Stimulated activated memory B cell treated with anti-CD40 and anti-IgM and Interleukin-4, amounts not matched to agents 10 μg/mL and 1 μg/mL and 100 μg/mL, for 72 hours (primary cell): ENCODE measurements at regions not wholly inside any gene's neighbourhood (a gene's known extent, or its start where the extent isn't known, plus 50 kb on each side); places are given as distances from the start of the nearest gene placed in this dataset.

Experiments used
- ATAC-seq: fragments of 150-1000 bp; cut with Tn5 transposase; 2 replicates; pipeline ENCODE4 v1.10.0; 2021
- H3K27ac Mint-ChIP-seq: one replicate; pipeline ENCODE4 v1.8.0; 2022; ENCODE audit warnings: mild to moderate bottlenecking, mixed read lengths
- H3K27me3 Mint-ChIP-seq: one replicate; pipeline ENCODE4 v1.8.0; 2022; ENCODE audit warnings: mixed read lengths
- H3K36me3 Mint-ChIP-seq: one replicate; pipeline ENCODE4 v1.8.0; 2022; ENCODE audit warnings: mixed read lengths
- H3K4me1 Mint-ChIP-seq: one replicate; pipeline ENCODE4 v1.8.0; 2022; ENCODE audit warnings: mixed read lengths
- H3K4me3 Mint-ChIP-seq: one replicate; pipeline ENCODE4 v1.8.0; 2022; ENCODE audit warnings: mild to moderate bottlenecking, moderate library complexity, mixed read lengths
- H3K9me3 Mint-ChIP-seq: one replicate; pipeline ENCODE4 v1.8.0; 2022; ENCODE audit warnings: mixed read lengths

- Mint-ChIP-seq H3K4me3 (no peak overlapping the region), H3K36me3 (no peaks in the 10 kb centered on the region), H3K9me3 (no peaks in the 10 kb centered on the region), H3K4me1 (no peaks in the 10 kb centered on the region), H3K27ac (no peak overlapping the region), H3K27me3 (peaks cover 17% of the 10 kb centered on the region)
- no peak for ATAC-seq
Measured at GRCh38 chr18:55857956-55858355, 270.0 kb upstream of the TCF4 start.

DNA sequence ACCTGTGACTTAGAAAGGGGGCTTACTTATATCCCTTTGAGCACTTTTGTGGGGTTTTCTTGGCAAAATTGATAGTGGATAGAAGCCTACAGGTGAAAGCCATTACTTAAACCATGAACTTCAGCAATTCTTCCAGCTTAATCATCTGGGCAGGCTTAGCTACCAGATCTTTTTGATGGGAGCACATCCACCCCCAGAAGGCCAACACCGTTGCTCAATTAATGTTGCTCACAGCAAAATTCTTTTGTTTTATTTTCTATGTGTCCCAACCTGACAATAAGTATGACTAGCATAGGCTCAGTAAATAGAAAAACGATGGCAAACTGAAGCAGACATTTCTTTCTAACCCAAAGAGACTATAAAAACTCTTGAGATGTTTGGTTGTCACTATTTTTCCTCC lies 269.4 kb upstream of the TCF4 start:
- Mint-ChIP-seq H3K4me1 (no peaks in the 10 kb centered on the region), H3K36me3 (no peaks in the 10 kb centered on the region), H3K4me3 (no peak overlapping the region), H3K27ac (no peak overlapping the region), H3K9me3 (no peaks in the 10 kb centered on the region), H3K27me3 (peaks cover 17% of the 10 kb centered on the region)
- ATAC-seq: no peak

GRCh38 chr18:55856679-55857078 lies 268.7 kb upstream of the TCF4 start:
- no peaks in the 10 kb centered on the region for H3K9me3 Mint-ChIP-seq
- H3K4me1 Mint-ChIP-seq: no peaks in the 10 kb centered on the region
- ATAC-seq: no peak
- H3K36me3 Mint-ChIP-seq: no peaks in the 10 kb centered on the region
- H3K27ac Mint-ChIP-seq: no peak overlapping the region
- no peak overlapping the region for H3K4me3 Mint-ChIP-seq
- peaks cover 17% of the 10 kb centered on the region for H3K27me3 Mint-ChIP-seq

DNA sequence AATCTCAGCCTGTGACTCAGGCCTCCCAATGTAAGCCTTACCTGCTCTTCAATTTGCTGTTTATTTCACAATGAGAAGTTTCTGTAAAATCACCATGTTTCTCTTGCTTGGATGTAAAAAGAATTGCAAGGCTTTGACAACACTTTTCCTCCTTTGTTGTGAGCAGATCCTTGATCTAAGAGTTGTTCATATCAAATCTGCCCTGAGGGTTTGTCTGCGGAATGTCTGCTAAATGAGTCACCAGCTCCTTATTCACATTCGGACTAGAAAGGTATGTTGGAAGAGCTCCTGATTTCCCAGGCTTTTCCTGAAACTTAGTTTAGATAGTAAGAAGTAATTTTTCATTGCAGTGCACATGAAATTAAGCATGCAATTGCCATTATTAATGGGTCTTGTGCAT lies 268.2 kb upstream of the TCF4 start:
- Mint-ChIP-seq H3K27me3 (peaks cover 17% of the 10 kb centered on the region), H3K36me3 (no peaks in the 10 kb centered on the region)
- no peak for ATAC-seq

DNA sequence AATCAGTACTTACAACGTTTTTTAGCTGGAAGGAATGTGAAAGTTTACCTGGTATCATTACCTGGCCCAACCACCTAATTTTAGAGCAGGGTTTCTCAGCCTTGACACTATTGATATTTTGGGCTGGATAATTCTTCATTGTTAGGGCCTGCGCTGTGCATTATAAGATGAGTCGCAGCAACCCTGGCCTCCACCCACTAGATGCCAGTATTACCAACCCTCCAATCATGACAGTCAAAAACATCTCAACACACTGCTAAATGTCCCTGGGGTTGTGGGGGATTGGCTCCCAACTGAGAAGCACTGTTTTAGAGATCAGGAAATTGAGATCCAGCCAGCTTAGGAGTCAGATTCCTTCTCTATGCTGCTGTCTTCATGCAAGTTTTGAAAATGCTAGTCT lies 265.3 kb upstream of the TCF4 start:
- Mint-ChIP-seq H3K4me1 (no peaks in the 10 kb centered on the region), H3K36me3 (no peaks in the 10 kb centered on the region), H3K27ac (no peak overlapping the region), H3K9me3 (no peaks in the 10 kb centered on the region), H3K4me3 (no peak overlapping the region), H3K27me3 (no peaks in the 10 kb centered on the region)
- no peak for ATAC-seq

More for the DNA sequence above, 268.2 kb upstream of the TCF4 start:
- Mint-ChIP-seq H3K4me1 (no peaks in the 10 kb centered on the region), H3K9me3 (no peaks in the 10 kb centered on the region), H3K4me3 (no peak overlapping the region), H3K27ac (no peak overlapping the region)

- ATAC-seq: no peak
- H3K9me3 Mint-ChIP-seq: no peaks in the 10 kb centered on the region
- H3K4me1 Mint-ChIP-seq: no peaks in the 10 kb centered on the region
- H3K27ac Mint-ChIP-seq: no peak overlapping the region
- no peak overlapping the region for H3K4me3 Mint-ChIP-seq
- no peaks in the 10 kb centered on the region for H3K36me3 Mint-ChIP-seq
- no peaks in the 10 kb centered on the region for H3K27me3 Mint-ChIP-seq
Measured at GRCh38 chr18:55850904-55851303, 262.9 kb upstream of the TCF4 start.

- H3K27ac Mint-ChIP-seq: no peak overlapping the region
- H3K27me3 Mint-ChIP-seq: no peaks in the 10 kb centered on the region
- no peaks in the 10 kb centered on the region for H3K9me3 Mint-ChIP-seq
- no peak overlapping the region for H3K4me3 Mint-ChIP-seq
- no peak for ATAC-seq
- no peaks in the 10 kb centered on the region for H3K4me1 Mint-ChIP-seq
- no peaks in the 10 kb centered on the region for H3K36me3 Mint-ChIP-seq
Measured at GRCh38 chr18:55849391-55849790, 261.4 kb upstream of the TCF4 start.

- Mint-ChIP-seq H3K4me3 (no peak overlapping the region), H3K9me3 (no peaks in the 10 kb centered on the region), H3K4me1 (no peaks in the 10 kb centered on the region), H3K27me3 (no peaks in the 10 kb centered on the region), H3K36me3 (no peaks in the 10 kb centered on the region), H3K27ac (no peak overlapping the region)
- ATAC-seq: no peak
Measured at GRCh38 chr18:55847960-55848359, 260.0 kb upstream of the TCF4 start.

DNA sequence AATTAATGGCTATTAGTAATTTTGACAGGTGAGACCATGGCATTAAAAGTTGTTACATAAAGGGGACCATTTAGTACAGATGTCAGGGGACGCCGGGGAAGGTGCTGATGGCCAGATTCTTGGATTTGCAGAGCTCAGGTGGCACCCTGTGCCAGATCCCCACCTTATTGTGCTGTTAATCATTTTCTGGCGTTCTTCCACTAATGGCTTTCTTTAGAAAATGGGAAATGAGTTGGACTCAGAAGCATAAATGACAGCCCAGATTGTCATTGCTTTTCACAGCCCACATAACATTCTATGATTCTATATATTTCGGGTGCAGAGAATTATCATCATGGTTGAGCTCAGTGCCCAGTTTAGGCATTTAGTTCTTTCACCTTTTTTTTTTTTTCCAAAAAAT lies 257.2 kb upstream of the TCF4 start:
- H3K4me3 Mint-ChIP-seq: no peak overlapping the region
- H3K9me3 Mint-ChIP-seq: peaks cover 3% of the 10 kb centered on the region
- no peaks in the 10 kb centered on the region for H3K27me3 Mint-ChIP-seq
- no peaks in the 10 kb centered on the region for H3K36me3 Mint-ChIP-seq
- ATAC-seq: no peak
- no peaks in the 10 kb centered on the region for H3K4me1 Mint-ChIP-seq
- no peak overlapping the region for H3K27ac Mint-ChIP-seq

GRCh38 chr18:55844382-55844781 lies 256.4 kb upstream of the TCF4 start:
- H3K36me3 Mint-ChIP-seq: no peaks in the 10 kb centered on the region
- H3K27me3 Mint-ChIP-seq: no peaks in the 10 kb centered on the region
- H3K27ac Mint-ChIP-seq: no peak overlapping the region
- no peak overlapping the region for H3K4me3 Mint-ChIP-seq
- no peaks in the 10 kb centered on the region for H3K4me1 Mint-ChIP-seq
- H3K9me3 Mint-ChIP-seq: peaks cover 7% of the 10 kb centered on the region
- no peak for ATAC-seq

GRCh38 chr18:55841314-55841713 lies 253.3 kb upstream of the TCF4 start:
- Mint-ChIP-seq H3K27me3 (no peaks in the 10 kb centered on the region), H3K4me1 (peaks cover 6% of the 10 kb centered on the region), H3K9me3 (peaks cover 11% of the 10 kb centered on the region), H3K4me3 (no peak overlapping the region), H3K27ac (no peak overlapping the region), H3K36me3 (no peaks in the 10 kb centered on the region)
- no peak for ATAC-seq

DNA sequence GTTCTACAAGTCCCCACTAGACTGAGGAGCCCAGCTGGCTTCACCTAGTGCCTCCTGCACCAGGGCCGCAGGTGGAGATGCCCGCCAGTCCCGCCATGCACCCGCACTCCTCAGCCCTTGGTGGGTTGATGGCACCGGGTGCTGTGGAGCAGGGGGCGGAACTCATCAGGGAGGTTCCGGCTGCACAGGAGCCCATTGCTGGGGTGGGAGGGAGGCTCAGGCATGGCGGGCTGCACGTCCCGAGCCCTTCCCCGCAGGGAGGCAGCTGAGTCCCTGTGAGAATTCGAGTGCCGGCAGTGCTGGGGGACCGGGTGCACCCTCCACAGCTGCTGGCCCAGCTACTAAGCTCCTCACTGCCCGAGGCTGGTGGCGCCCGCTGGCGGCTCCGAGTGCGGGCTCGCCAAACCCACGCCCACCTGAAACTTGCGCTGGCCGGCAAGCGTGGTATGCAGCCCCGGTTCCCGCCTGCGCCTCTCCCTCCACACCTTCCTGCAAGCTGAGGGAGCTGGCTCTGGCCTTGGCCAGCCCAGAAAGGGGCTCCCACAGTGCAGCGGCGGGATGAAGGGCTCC lies 252.7 kb upstream of the TCF4 start:
- no peak overlapping the region for H3K27ac Mint-ChIP-seq
- H3K4me1 Mint-ChIP-seq: peaks cover 6% of the 10 kb centered on the region
- no peaks in the 10 kb centered on the region for H3K27me3 Mint-ChIP-seq

GRCh38 chr18:55839343-55839742 lies 251.4 kb upstream of the TCF4 start:
- peak; percentile 41 for ATAC-seq

More for the DNA sequence above, 252.7 kb upstream of the TCF4 start:
- no peaks in the 10 kb centered on the region for H3K36me3 Mint-ChIP-seq
- peaks cover 11% of the 10 kb centered on the region for H3K9me3 Mint-ChIP-seq
- no peak overlapping the region for H3K4me3 Mint-ChIP-seq
- ATAC-seq: peak; percentile 31

DNA sequence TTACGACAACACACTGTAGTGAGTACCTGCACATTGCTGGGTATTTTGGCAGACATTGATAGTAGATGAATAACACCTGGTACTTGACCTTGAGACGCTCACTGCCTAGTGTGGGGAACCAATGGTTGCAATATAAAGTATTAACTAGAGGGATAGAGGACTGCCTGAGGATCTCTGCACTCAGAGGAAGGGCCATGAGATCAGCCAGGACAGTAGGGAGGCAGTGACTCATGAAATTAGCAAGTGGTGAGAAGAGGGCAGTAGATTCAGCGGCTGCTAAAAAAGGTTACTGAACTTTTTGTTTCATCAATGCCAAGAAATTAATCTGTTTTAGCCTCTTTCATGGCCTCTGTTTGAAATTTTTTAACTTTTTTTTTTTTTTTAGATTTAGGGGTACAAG lies 250.8 kb upstream of the TCF4 start:
- Mint-ChIP-seq H3K27me3 (peaks cover 4% of the 10 kb centered on the region), H3K27ac (no peak overlapping the region), H3K4me1 (peaks cover 6% of the 10 kb centered on the region), H3K4me3 (no peak overlapping the region), H3K9me3 (peaks cover 15% of the 10 kb centered on the region), H3K36me3 (no peaks in the 10 kb centered on the region)
- ATAC-seq: no peak

More at GRCh38 chr18:55839343-55839742, 251.4 kb upstream of the TCF4 start:
- peaks cover 14% of the 10 kb centered on the region for H3K9me3 Mint-ChIP-seq
- no peaks in the 10 kb centered on the region for H3K27me3 Mint-ChIP-seq
- H3K36me3 Mint-ChIP-seq: no peaks in the 10 kb centered on the region
- peaks cover 6% of the 10 kb centered on the region for H3K4me1 Mint-ChIP-seq
- no peak overlapping the region for H3K4me3 Mint-ChIP-seq
- H3K27ac Mint-ChIP-seq: no peak overlapping the region

- no peak overlapping the region for H3K27ac Mint-ChIP-seq
- ATAC-seq: peak; percentile 36
- H3K36me3 Mint-ChIP-seq: no peaks in the 10 kb centered on the region
- peaks cover 6% of the 10 kb centered on the region for H3K4me1 Mint-ChIP-seq
- H3K9me3 Mint-ChIP-seq: peaks cover 15% of the 10 kb centered on the region
- no peak overlapping the region for H3K4me3 Mint-ChIP-seq
- peaks cover 9% of the 10 kb centered on the region for H3K27me3 Mint-ChIP-seq
Measured at GRCh38 chr18:55838319-55838718, 250.3 kb upstream of the TCF4 start.

- ATAC-seq: no peak
- Mint-ChIP-seq H3K36me3 (no peaks in the 10 kb centered on the region), H3K27me3 (peaks cover 13% of the 10 kb centered on the region), H3K27ac (no peak overlapping the region), H3K9me3 (peaks cover 7% of the 10 kb centered on the region), H3K4me1 (peaks cover 13% of the 10 kb centered on the region), H3K4me3 (no peak overlapping the region)
Measured at GRCh38 chr18:55833543-55833942, 245.6 kb upstream of the TCF4 start.

GRCh38 chr18:55830544-55830943 lies 242.6 kb upstream of the TCF4 start:
- Mint-ChIP-seq H3K9me3 (peaks cover 3% of the 10 kb centered on the region), H3K4me1 (peaks cover 11% of the 10 kb centered on the region), H3K27ac (no peak overlapping the region), H3K4me3 (no peak overlapping the region), H3K27me3 (peaks cover 13% of the 10 kb centered on the region), H3K36me3 (no peaks in the 10 kb centered on the region)
- ATAC-seq: no peak
